H9 (cell line): ENCODE measurements at regions not wholly inside any gene's neighbourhood (a gene's known extent, or its start where the extent isn't known, plus 50 kb on each side); places are given as distances from the start of the nearest gene placed in this dataset.

Experiments used
- DNase-seq: peaks from one replicate; pipeline ENCODE4 v3.0.0-alpha.2; 2017
- H2AFZ ChIP-seq: one replicate; pipeline ENCODE4 v1.6.1; 2013; ENCODE audit warnings: mild to moderate bottlenecking, low read length, control low read depth, moderate library complexity
- H2AK5ac ChIP-seq: 2 replicates; pipeline ENCODE4 v1.6.1; 2013; ENCODE audit warnings: low read length, control low read depth, mixed read lengths; ENCODE audit not compliant: insufficient read length
- H2BK120ac ChIP-seq: one replicate; pipeline ENCODE4 v1.6.1; 2013; ENCODE audit warnings: low read depth, mild to moderate bottlenecking, low read length, control low read depth, inconsistent platforms; ENCODE audit not compliant: poor library complexity, severe bottlenecking
- H2BK12ac ChIP-seq: 2 replicates; pipeline ENCODE4 v1.6.1; 2013; ENCODE audit warnings: low read length, control low read depth, mixed read lengths, low read depth; ENCODE audit not compliant: insufficient read length
- H2BK15ac ChIP-seq: 2 replicates; pipeline ENCODE4 v1.6.1; 2013; ENCODE audit warnings: low read depth, low read length, control low read depth
- H2BK20ac ChIP-seq: one replicate; pipeline ENCODE4 v1.6.1; 2013; ENCODE audit warnings: low read depth, mild to moderate bottlenecking, low read length, control low read depth, inconsistent platforms; ENCODE audit not compliant: poor library complexity, severe bottlenecking
- H2BK5ac ChIP-seq: 2 replicates; pipeline ENCODE4 v1.6.1; 2013; ENCODE audit warnings: low read length, control low read depth, mixed read lengths; ENCODE audit not compliant: insufficient read length
- H3K14ac ChIP-seq: 2 replicates; pipeline ENCODE4 v1.6.1; 2013; ENCODE audit warnings: low read length, control low read depth; ENCODE audit not compliant: insufficient read depth
- H3K18ac ChIP-seq: 2 replicates; pipeline ENCODE4 v1.6.1; 2013; ENCODE audit warnings: low read depth, mild to moderate bottlenecking, mixed read lengths, low read length, control low read depth; ENCODE audit not compliant: insufficient read length
- H3K23ac ChIP-seq: 2 replicates; pipeline ENCODE4 v1.6.1; 2013; ENCODE audit warnings: low read length, control low read depth, mixed read lengths, low read depth; ENCODE audit not compliant: insufficient read length
- H3K23me2 ChIP-seq: 2 replicates; pipeline ENCODE4 v1.6.1; 2013; ENCODE audit warnings: low read depth, mild to moderate bottlenecking, mixed read lengths, low read length, control low read depth; ENCODE audit not compliant: insufficient read length, poor library complexity, severe bottlenecking
- H3K27ac ChIP-seq: 2 replicates; pipeline ENCODE4 v1.5.1; 2013; ENCODE audit warnings: low read length, control low read depth, mixed read lengths, low read depth; ENCODE audit not compliant: insufficient read length
- H3K27me3 ChIP-seq: 2 replicates; pipeline ENCODE4 v1.6.1; 2013; ENCODE audit warnings: low read length, control low read depth, inconsistent platforms; ENCODE audit not compliant: insufficient read depth
- H3K4ac ChIP-seq: 2 replicates; pipeline ENCODE4 v1.6.1; 2013; ENCODE audit warnings: low read depth, mild to moderate bottlenecking, control low read depth, inconsistent platforms, low read length, moderate library complexity
- H3K4me1 ChIP-seq: 2 replicates; pipeline ENCODE4 v1.6.1; 2013; ENCODE audit warnings: low read length, control low read depth, inconsistent platforms; ENCODE audit not compliant: insufficient read depth
- H3K4me2 ChIP-seq: 2 replicates; pipeline ENCODE4 v1.6.1; 2013; ENCODE audit warnings: low read length, control low read depth, mixed read lengths; ENCODE audit not compliant: insufficient read length, insufficient read depth
- H3K56ac ChIP-seq: 2 replicates; pipeline ENCODE4 v1.6.1; 2013; ENCODE audit warnings: low read depth, mild to moderate bottlenecking, mixed read lengths, low read length, control low read depth; ENCODE audit not compliant: insufficient read length
- H3K79me1 ChIP-seq: 2 replicates; pipeline ENCODE4 v1.6.1; 2013; ENCODE audit warnings: low read depth, mild to moderate bottlenecking, moderate library complexity, low read length, control low read depth, inconsistent platforms; ENCODE audit not compliant: insufficient read depth, poor library complexity, severe bottlenecking
- H3K79me2 ChIP-seq: 2 replicates; pipeline ENCODE4 v1.6.1; 2013; ENCODE audit warnings: low read length, control low read depth, inconsistent platforms; ENCODE audit not compliant: insufficient read depth
- H3K9ac ChIP-seq: 2 replicates; pipeline ENCODE4 v1.6.1; 2013; ENCODE audit warnings: low read length, control low read depth, mixed read lengths; ENCODE audit not compliant: insufficient read length; ENCODE audit errors: extremely low read depth
- H3K9me3 ChIP-seq: one replicate; pipeline ENCODE4 v1.6.1; 2013; ENCODE audit warnings: low read depth, low read length, inconsistent platforms; ENCODE audit not compliant: control insufficient read depth
- H3T11ph ChIP-seq: one replicate; pipeline ENCODE4 v1.6.1; 2013; ENCODE audit warnings: mild to moderate bottlenecking, low read length, control low read depth, inconsistent platforms
- H4K20me1 ChIP-seq: one replicate; pipeline ENCODE4 v1.6.1; 2013; ENCODE audit not compliant: control insufficient read depth, insufficient read length, insufficient read depth
- H4K5ac ChIP-seq: 2 replicates; pipeline ENCODE4 v1.6.1; 2013; ENCODE audit warnings: low read depth, mild to moderate bottlenecking, mixed read lengths, low read length, control low read depth; ENCODE audit not compliant: insufficient read length
- H4K8ac ChIP-seq: replicated peaks from 2 replicates; pipeline ENCODE4 v1.6.1; 2013; ENCODE audit warnings: low read length, control low read depth, mixed read lengths, low read depth; ENCODE audit not compliant: insufficient read length
- H4K91ac ChIP-seq: 2 replicates; pipeline ENCODE4 v1.6.1; 2013; ENCODE audit warnings: low read depth, mild to moderate bottlenecking, moderate library complexity, mixed read lengths, low read length, control low read depth; ENCODE audit not compliant: insufficient read length
- H3K27ac Mint-ChIP-seq, 3 experiments: 2 replicates in 2 of 3; 3 replicates in 1 of 3; pipeline ENCODE4 v1.8.0; 2020 to 2021; ENCODE audit warnings: mixed read lengths in 3 of 3, mild to moderate bottlenecking in 1 of 3, moderate library complexity in 1 of 3
- H3K27me3 Mint-ChIP-seq: 2 replicates; pipeline ENCODE4 v1.8.0; 2021; ENCODE audit warnings: low read depth, mild to moderate bottlenecking, moderate library complexity, mixed read lengths
- H3K36me3 Mint-ChIP-seq, 3 experiments: 2 replicates in 2 of 3; 3 replicates in 1 of 3; pipeline ENCODE4 v1.8.0; 2020 to 2021; ENCODE audit warnings: low read depth in 3 of 3, mixed read lengths in 3 of 3; ENCODE audit not compliant: insufficient read depth in 1 of 3
- H3K4me1 Mint-ChIP-seq, 2 experiments: 2 replicates each; pipeline ENCODE4 v1.8.0; 2020; ENCODE audit warnings: mixed read lengths in 2 of 2
- H3K4me3 Mint-ChIP-seq, 2 experiments: 2 replicates in 1 of 2; 3 replicates in 1 of 2; pipeline ENCODE4 v1.8.0; 2020 to 2021; ENCODE audit warnings: mild to moderate bottlenecking in 2 of 2, mixed read lengths in 2 of 2, moderate library complexity in 1 of 2
- H3K9me3 Mint-ChIP-seq, 2 experiments: 2 replicates in 1 of 2; 3 replicates in 1 of 2; pipeline ENCODE4 v1.8.0; 2020; ENCODE audit warnings: mild to moderate bottlenecking in 2 of 2, mixed read lengths in 2 of 2, moderate library complexity in 1 of 2
- WGBS: extraction: QIAGEN DNeasy Blood & Tissue Kit; methylation state at CpG from one replicate; pipeline ENCODE4 v1.1.7; 2013; ENCODE audit warnings: missing lambda C conversion rate, low lambda C conversion rate, mixed read lengths; ENCODE audit not compliant: insufficient read length; ENCODE audit errors: extremely low coverage; 5-methylcytosine and 5-hydroxymethylcytosine counted together
- TF ChIP-seq, protein P1 (sequence below): fragments of 200-600 bp; sonication (generic); conservative IDR thresholded peaks from 3 replicates; pipeline ENCODE4 v1.8.0; 2021; ENCODE audit warnings: antibody characterized with exemption, mild to moderate bottlenecking

DNA sequence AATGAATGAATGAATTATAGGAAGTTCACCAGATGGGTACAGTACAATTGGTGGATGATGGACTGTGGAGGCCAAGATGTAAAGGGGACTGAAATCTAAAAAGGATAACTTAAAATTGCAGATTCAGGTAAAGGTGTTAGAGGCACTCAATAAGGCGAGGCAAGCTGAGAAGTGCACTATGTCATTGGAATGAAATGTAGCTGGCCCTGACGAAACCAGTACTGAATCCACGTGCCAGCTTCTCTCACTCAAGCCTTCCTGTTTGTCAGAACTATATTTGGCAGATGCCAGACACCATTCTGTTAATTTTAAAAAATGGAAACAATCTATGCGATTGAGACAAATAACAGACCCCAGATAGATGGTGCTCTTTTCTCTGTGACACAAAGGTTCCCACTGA is 1039.1 kb upstream of the TENM3 start:
- Histone ChIP-seq H3K79me1 (no peaks in the 10 kb centered on the region), H3K18ac (no peak overlapping the region), H2AFZ (no peak overlapping the region), H2AK5ac (no peak overlapping the region), H3K4me2 (no peak overlapping the region), H2BK5ac (no peak overlapping the region), H3K23ac (no peak overlapping the region), H3K4me1 (no peaks in the 10 kb centered on the region), H4K91ac (no peak overlapping the region), H4K5ac (no peak overlapping the region), H2BK12ac (no peak overlapping the region), H3K27ac (no peak overlapping the region), H3K79me2 (no peaks in the 10 kb centered on the region), H2BK15ac (no peak overlapping the region), H4K20me1 (no peaks in the 10 kb centered on the region), H2BK20ac (no peak overlapping the region), H3K56ac (no peak overlapping the region), H3K14ac (no peak overlapping the region), H3K4ac (no peak overlapping the region), H3K9ac (no peak overlapping the region), H3T11ph (no peak overlapping the region), H3K9me3 (no peaks in the 10 kb centered on the region), H4K8ac (no peak overlapping the region), H3K23me2 (no peaks in the 10 kb centered on the region), H2BK120ac (no peak overlapping the region), H3K27me3 (no peaks in the 10 kb centered on the region)
- H3K9me3 Mint-ChIP-seq: no peaks in the 10 kb centered on the region
- no peak overlapping the region for H3K27ac Mint-ChIP-seq
- no peaks in the 10 kb centered on the region for H3K4me1 Mint-ChIP-seq
- H3K4me3 Mint-ChIP-seq: no peak overlapping the region
- no peaks in the 10 kb centered on the region for H3K27me3 Mint-ChIP-seq
- DNase-seq: no peak
- no peaks in the 10 kb centered on the region for H3K36me3 Mint-ChIP-seq
- TF ChIP-seq, protein P1, sequence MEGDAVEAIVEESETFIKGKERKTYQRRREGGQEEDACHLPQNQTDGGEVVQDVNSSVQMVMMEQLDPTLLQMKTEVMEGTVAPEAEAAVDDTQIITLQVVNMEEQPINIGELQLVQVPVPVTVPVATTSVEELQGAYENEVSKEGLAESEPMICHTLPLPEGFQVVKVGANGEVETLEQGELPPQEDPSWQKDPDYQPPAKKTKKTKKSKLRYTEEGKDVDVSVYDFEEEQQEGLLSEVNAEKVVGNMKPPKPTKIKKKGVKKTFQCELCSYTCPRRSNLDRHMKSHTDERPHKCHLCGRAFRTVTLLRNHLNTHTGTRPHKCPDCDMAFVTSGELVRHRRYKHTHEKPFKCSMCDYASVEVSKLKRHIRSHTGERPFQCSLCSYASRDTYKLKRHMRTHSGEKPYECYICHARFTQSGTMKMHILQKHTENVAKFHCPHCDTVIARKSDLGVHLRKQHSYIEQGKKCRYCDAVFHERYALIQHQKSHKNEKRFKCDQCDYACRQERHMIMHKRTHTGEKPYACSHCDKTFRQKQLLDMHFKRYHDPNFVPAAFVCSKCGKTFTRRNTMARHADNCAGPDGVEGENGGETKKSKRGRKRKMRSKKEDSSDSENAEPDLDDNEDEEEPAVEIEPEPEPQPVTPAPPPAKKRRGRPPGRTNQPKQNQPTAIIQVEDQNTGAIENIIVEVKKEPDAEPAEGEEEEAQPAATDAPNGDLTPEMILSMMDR: no peak
- WGBS: no CpG with 5 or more reads among the region's 4 CpGs
